PC-9 (cell line): ENCODE measurements at regions not wholly inside any gene's neighbourhood (a gene's known extent, or its start where the extent isn't known, plus 50 kb on each side); places are given as distances from the start of the nearest gene placed in this dataset.

ENCODE experiments used
- EZH2 ChIP-seq: fragments of 200-600 bp; sonication (generic); IDR thresholded peaks from 2 replicates; pipeline ENCODE4 v1.8.0; 2017; ENCODE audit warnings: antibody characterized with exemption, low read depth
- TF ChIP-seq, protein P1 (sequence below): fragments of 200-600 bp; sonication (generic); conservative IDR thresholded peaks from 2 replicates; pipeline ENCODE4 v1.6.1; 2017; ENCODE audit warnings: mixed run types, antibody characterized with exemption, mild to moderate bottlenecking, moderate library complexity

DNA sequence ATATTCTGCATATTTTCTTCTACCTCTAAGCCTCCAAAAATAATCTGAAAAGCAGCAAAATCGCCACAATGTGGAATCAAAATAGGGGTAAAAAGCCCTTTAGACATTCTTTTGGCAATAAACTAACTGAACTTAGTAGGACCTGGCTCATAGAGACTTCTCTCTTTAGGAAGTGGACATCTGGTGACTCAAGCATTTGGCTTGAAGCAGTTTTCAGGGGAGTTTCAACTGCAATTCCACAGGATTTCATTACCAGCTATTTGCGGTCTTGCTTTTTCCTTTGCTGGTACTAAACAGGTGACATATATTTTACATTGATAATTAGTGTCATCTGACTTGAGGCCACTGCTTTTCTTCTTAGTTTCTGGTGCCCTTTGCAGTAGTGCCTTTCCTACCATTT lies 173.2 kb upstream of the FBN2 start:
- TF ChIP-seq, protein P1, sequence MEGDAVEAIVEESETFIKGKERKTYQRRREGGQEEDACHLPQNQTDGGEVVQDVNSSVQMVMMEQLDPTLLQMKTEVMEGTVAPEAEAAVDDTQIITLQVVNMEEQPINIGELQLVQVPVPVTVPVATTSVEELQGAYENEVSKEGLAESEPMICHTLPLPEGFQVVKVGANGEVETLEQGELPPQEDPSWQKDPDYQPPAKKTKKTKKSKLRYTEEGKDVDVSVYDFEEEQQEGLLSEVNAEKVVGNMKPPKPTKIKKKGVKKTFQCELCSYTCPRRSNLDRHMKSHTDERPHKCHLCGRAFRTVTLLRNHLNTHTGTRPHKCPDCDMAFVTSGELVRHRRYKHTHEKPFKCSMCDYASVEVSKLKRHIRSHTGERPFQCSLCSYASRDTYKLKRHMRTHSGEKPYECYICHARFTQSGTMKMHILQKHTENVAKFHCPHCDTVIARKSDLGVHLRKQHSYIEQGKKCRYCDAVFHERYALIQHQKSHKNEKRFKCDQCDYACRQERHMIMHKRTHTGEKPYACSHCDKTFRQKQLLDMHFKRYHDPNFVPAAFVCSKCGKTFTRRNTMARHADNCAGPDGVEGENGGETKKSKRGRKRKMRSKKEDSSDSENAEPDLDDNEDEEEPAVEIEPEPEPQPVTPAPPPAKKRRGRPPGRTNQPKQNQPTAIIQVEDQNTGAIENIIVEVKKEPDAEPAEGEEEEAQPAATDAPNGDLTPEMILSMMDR: no peak
- TF ChIP-seq EZH2: no peak
